NCI-H2171 (cell line): ENCODE measurements at regions not wholly inside any gene's neighbourhood (a gene's known extent, or its start where the extent isn't known, plus 50 kb on each side); places are given as distances from the start of the nearest gene placed in this dataset.
A peak's percentile ranks its signal among the peaks of the same experiment; 100 is the strongest.

ENCODE experiments used
- DNase-seq: peaks from one replicate; lab custom pipeline; 2025; lab: John Stamatoyannopoulos, UW

GRCh38 chr11:8340296-8340695, 76.6 kb upstream of the LMO1 start:
- no peak for DNase-seq

GRCh38 chr11:8339592-8340022, 75.9 kb upstream of the LMO1 start:
- no peak for DNase-seq

GRCh38 chr11:8338138-8338537, 74.5 kb upstream of the LMO1 start:
- no peak for DNase-seq

- DNase-seq = no peak
These were observed 73.6 kb upstream of the LMO1 start for GRCh38 chr11:8337130-8337795.

- DNase-seq = no peak
These were observed 72.9 kb upstream of the LMO1 start for GRCh38 chr11:8336356-8337129.

- DNase-seq = no peak
These were observed 72.0 kb upstream of the LMO1 start for GRCh38 chr11:8335683-8336082.

- DNase-seq = no peak
These were observed 71.5 kb upstream of the LMO1 start for GRCh38 chr11:8335186-8335585.

GRCh38 chr11:8333811-8334401, 70.2 kb upstream of the LMO1 start:
- no peak for DNase-seq

- DNase-seq = no peak
These were observed 69.7 kb upstream of the LMO1 start for GRCh38 chr11:8333376-8333775.

GRCh38 chr11:8332891-8333290, 69.2 kb upstream of the LMO1 start:
- DNase-seq = no peak

- no peak for DNase-seq
These were observed 68.5 kb upstream of the LMO1 start for GRCh38 chr11:8332196-8332595.

GRCh38 chr11:8331767-8332166, 68.1 kb upstream of the LMO1 start:
- no peak for DNase-seq

GRCh38 chr11:8330896-8331295, 67.2 kb upstream of the LMO1 start:
- DNase-seq = no peak

GRCh38 chr11:8330404-8330803, 66.7 kb upstream of the LMO1 start:
- no peak for DNase-seq

GRCh38 chr11:8329847-8330361, 66.2 kb upstream of the LMO1 start:
- DNase-seq = no peak

GRCh38 chr11:8329336-8329735, 65.7 kb upstream of the LMO1 start:
- DNase-seq = no peak

GRCh38 chr11:8328848-8329330, 65.2 kb upstream of the LMO1 start:
- DNase-seq = peak; percentile 47

- DNase-seq = no peak
These were observed 64.6 kb upstream of the LMO1 start for GRCh38 chr11:8328231-8328794.

- no peak for DNase-seq
These were observed 64.1 kb upstream of the LMO1 start for GRCh38 chr11:8327761-8328192.

GRCh38 chr11:8326337-8326736, 62.7 kb upstream of the LMO1 start:
- no peak for DNase-seq

- DNase-seq = no peak
These were observed 62.1 kb upstream of the LMO1 start for GRCh38 chr11:8325591-8326304.
